ENCODE measurements at regions not wholly inside any gene's neighbourhood (a gene's known extent, or its start where the extent isn't known, plus 50 kb on each side); places are given as distances from the start of the nearest gene placed in this dataset.

DNA sequence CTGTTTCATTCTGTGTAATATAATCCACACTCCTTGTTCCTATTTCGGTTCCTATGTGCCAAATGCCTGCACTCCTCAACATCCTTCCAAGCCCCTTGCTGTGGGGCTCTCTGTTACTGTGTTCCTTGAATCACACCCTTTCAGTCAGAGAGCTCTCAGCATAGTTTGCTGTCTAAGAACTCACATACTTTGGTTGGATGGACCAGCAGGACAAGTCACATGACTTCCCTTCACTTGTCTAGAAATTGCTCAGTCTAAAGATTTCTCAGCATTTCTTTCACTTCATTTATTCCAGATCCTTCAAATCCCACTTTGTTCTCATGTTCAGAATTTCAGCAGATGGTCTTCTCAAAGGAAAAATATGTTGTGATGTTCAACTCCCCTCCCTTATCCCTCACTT, 203.5 kb upstream of the PFN2 start:
- no peak for TF ChIP-seq CTCF (IDR thresholded peaks at IDR 0.05; ENCODE audit: low read depth, low read length)
- H3K4me3 ChIP-seq (ENCODE audit: low read depth, low read length): no peak overlapping the region

DNA sequence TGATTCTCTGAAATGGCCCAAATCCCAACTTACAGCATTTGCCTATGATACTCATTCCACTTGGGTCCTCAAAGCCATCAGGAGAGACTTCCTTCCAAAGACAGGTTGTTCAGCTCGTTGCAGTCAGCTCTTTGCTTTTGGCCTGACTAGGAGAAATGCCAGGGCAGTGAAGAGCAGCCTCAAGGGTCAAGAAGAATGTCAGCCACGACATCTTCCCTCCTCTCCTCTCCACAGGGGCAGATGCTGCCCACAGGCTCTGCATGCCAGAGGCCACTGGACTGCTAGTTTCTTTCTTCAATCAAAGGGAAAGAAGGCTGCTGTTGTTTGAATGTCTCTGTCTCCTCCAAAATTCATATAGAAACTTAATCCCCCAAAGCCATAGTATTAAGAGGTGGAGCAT, 201.7 kb upstream of the PFN2 start:
- no peak for TF ChIP-seq CTCF (IDR thresholded peaks at IDR 0.05; ENCODE audit: low read depth, low read length)
- H3K4me3 ChIP-seq (ENCODE audit: low read depth, low read length): no peak overlapping the region

DNA sequence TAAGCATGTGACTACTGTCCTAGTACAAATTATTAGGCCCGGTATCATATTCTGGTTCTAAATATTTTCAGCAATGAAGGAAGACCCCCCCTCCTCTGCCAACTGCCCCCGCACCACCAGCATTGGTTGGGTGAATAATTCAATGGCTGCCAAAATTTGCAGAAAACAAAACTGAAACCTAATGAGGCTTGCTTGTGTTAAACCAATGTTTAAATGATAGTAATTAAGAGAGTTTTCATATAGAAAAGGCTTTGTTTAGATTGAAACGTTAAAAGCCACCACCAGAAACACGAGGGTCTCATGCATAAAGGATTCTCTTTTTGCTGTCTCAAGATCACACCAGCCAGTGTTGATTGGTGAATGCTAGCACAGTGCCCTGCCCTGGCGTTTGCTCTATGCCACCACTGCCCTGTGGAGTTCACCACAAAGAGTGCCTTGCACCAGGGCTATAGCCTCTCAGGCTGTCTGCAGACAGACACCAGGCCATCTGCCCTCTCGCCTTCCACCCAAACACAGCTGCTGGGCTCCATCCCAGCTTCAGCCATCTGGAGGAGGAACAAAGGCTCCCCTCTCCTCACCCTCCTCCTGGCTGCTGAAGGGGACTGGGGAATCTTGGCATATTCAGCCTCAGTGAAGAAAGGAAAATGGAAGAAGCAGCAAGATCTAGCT, 200.3 kb upstream of the PFN2 start:
- no peak overlapping the region for H3K4me3 ChIP-seq (ENCODE audit: low read depth, low read length)
- TF ChIP-seq CTCF (IDR thresholded peaks at IDR 0.05; ENCODE audit: low read depth, low read length): no peak

DNA sequence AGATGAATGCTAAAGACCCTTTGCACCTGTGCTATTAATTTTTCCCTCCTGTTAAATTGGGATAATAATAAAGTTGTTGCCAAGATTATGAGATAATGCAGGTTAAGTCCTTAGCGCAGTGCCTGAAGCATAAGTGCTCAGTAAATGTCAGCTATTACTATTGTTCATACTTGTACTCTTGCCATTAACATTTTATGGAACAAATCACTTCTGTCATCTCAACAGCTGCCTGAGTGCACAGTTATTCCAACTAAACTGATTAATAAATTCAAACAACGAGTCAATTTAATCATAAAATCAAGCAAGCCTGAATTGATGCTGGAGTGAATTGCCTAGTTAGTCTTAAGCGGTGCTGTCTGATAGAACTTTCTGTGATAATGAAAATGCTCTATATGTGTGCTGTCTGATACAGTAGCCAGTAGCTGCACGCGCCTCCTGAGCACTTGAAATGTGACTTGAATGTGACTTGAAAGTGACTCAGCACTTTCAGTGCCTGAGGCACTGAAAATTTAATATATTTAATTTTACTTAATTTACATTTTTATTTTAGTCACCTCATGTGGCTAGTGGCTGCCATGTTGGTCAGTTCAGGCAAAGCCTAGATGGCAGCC, 198.7 kb upstream of the PFN2 start:
- no peak for TF ChIP-seq CTCF (IDR thresholded peaks at IDR 0.05; ENCODE audit: low read depth, low read length)

DNA sequence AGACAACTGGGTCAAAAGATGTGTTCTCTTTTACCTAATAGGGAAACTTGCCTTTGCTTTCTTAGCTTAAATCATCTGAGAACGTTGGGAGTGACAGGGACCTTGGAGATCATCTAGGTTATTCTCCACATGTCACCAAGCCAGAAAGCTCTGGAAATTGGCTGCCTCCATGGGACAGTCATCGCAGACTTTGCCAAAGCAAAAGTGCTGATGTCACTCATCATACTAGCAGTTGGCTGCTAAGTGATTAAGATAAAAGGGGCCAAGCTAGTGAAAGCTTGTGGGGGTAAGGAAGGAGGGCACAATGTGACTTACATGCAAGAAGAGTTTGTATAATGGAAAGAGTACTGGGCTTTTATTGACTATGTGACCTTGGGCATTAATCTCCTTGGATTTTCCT, 198.0 kb upstream of the PFN2 start:
- TF ChIP-seq CTCF (IDR thresholded peaks at IDR 0.05; ENCODE audit: low read depth, low read length): no peak
- H3K4me3 ChIP-seq (ENCODE audit: low read depth, low read length): no peak overlapping the region

More for the DNA sequence above, 198.7 kb upstream of the PFN2 start:
- no peak overlapping the region for H3K4me3 ChIP-seq (ENCODE audit: low read depth, low read length)

- no peak for TF ChIP-seq CTCF (IDR thresholded peaks at IDR 0.05; ENCODE audit: low read depth, low read length)
- no peak overlapping the region for H3K4me3 ChIP-seq (ENCODE audit: low read depth, low read length)
These were observed 194.8 kb upstream of the PFN2 start for GRCh38 chr3:150165396-150166094.

DNA sequence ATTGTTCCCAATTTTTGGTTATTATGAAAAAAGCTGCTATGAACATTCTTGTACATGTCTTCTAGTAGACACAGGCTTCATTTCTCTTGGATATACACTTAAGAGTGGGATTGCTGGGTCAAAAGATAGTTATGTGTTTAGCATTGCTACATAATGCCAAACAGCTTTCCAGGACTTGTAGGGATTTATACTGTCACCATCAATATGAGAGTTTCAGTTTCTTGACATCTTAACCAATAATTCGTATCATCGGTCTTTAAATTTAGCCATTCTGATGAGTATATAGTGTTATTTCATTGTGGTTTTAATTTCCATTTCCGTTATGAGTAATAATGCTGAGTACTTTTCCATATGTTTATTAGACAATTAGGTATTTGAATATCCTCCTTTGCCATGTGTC, 190.3 kb upstream of the PFN2 start:
- no peak for TF ChIP-seq CTCF (IDR thresholded peaks at IDR 0.05; ENCODE audit: low read depth, low read length)
- H3K4me3 ChIP-seq (ENCODE audit: low read depth, low read length): no peak overlapping the region

Data from WI38 (cell line).